ENCODE measurements at regions not wholly inside any gene's neighbourhood (a gene's known extent, or its start where the extent isn't known, plus 50 kb on each side); places are given as distances from the start of the nearest gene placed in this dataset.

DNA sequence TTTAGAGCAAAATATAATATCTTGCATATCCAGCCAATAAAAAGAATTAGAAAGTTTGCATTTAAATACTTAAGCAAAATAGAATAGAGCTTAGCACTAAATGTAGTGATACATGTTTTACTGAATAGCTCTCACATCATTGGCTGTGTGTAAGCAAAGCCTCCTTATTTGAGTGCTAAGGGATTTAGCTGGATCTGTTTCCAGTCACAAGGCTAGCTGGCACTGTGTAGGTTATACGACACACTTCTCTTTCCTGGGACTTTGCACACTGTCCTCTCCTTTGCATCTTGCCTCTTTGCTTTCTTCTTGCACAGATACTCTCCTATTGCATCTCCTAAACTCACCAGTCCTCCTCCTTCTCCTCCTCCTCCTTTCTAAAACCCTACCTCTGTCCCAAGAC lies 423.8 kb downstream of the KLF5 start:
- TF ChIP-seq RAD21 (IDR thresholded peaks at IDR 0.05; ENCODE audit: low read length) (no peak), MXI1 (IDR thresholded peaks at IDR 0.05; ENCODE audit: borderline replicate concordance, low read depth, low read length) (no peak), CEBPB (IDR thresholded peaks at IDR 0.05; ENCODE audit: low read depth, low read length) (no peak), POLR2A (IDR thresholded peaks at IDR 0.05; ENCODE audit: low read depth, low read length) (no peak), CHD1 (IDR thresholded peaks at IDR 0.05; ENCODE audit: low read depth, low read length) (no peak)
- TF ChIP-seq, protein P1, sequence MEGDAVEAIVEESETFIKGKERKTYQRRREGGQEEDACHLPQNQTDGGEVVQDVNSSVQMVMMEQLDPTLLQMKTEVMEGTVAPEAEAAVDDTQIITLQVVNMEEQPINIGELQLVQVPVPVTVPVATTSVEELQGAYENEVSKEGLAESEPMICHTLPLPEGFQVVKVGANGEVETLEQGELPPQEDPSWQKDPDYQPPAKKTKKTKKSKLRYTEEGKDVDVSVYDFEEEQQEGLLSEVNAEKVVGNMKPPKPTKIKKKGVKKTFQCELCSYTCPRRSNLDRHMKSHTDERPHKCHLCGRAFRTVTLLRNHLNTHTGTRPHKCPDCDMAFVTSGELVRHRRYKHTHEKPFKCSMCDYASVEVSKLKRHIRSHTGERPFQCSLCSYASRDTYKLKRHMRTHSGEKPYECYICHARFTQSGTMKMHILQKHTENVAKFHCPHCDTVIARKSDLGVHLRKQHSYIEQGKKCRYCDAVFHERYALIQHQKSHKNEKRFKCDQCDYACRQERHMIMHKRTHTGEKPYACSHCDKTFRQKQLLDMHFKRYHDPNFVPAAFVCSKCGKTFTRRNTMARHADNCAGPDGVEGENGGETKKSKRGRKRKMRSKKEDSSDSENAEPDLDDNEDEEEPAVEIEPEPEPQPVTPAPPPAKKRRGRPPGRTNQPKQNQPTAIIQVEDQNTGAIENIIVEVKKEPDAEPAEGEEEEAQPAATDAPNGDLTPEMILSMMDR (conservative IDR thresholded peaks at IDR 0.05; ENCODE audit: low read depth, low read length) = no peak
- TF ChIP-seq, protein P2, sequence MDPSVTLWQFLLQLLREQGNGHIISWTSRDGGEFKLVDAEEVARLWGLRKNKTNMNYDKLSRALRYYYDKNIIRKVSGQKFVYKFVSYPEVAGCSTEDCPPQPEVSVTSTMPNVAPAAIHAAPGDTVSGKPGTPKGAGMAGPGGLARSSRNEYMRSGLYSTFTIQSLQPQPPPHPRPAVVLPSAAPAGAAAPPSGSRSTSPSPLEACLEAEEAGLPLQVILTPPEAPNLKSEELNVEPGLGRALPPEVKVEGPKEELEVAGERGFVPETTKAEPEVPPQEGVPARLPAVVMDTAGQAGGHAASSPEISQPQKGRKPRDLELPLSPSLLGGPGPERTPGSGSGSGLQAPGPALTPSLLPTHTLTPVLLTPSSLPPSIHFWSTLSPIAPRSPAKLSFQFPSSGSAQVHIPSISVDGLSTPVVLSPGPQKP (IDR thresholded peaks at IDR 0.05; ENCODE audit: borderline replicate concordance, low read depth, low read length) = no peak
